ENCODE measurements at regions not wholly inside any gene's neighbourhood (a gene's known extent, or its start where the extent isn't known, plus 50 kb on each side); places are given as distances from the start of the nearest gene placed in this dataset.

DNA sequence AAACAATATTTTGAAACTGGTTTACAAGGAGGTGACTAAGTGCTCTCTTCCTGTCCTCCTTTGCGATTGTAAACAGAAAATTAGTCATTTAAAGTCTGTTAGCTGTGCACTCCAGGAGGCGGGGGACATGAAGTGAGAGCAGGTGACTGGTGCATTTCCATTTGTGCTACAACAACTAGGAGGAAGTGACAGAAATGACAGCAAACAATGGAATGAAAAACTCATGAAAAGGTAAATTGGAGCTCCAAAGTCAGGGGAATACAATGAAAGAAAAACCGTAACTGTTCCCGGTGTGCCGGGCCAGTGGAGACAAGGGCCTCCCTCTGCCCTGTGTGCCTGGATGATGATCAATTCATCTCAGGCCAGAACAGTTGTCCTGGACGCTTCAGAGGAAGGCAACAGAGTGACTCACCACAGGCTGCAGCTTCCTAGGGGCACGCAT lies 439.9 kb downstream of the GADD45G start:
- TF ChIP-seq, protein P1, sequence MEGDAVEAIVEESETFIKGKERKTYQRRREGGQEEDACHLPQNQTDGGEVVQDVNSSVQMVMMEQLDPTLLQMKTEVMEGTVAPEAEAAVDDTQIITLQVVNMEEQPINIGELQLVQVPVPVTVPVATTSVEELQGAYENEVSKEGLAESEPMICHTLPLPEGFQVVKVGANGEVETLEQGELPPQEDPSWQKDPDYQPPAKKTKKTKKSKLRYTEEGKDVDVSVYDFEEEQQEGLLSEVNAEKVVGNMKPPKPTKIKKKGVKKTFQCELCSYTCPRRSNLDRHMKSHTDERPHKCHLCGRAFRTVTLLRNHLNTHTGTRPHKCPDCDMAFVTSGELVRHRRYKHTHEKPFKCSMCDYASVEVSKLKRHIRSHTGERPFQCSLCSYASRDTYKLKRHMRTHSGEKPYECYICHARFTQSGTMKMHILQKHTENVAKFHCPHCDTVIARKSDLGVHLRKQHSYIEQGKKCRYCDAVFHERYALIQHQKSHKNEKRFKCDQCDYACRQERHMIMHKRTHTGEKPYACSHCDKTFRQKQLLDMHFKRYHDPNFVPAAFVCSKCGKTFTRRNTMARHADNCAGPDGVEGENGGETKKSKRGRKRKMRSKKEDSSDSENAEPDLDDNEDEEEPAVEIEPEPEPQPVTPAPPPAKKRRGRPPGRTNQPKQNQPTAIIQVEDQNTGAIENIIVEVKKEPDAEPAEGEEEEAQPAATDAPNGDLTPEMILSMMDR (IDR thresholded peaks at IDR 0.05 in 2 of 3, conservative IDR thresholded peaks at IDR 0.05 in 1 of 3; ENCODE audit: borderline replicate concordance in 1 of 3, insufficient read depth in 1 of 3, low read depth in 2 of 3, low read length in 2 of 3) = no peak
- TF ChIP-seq POLR2A (IDR thresholded peaks at IDR 0.05; ENCODE audit: borderline replicate concordance, extremely low read depth, insufficient read depth, insufficient read length) (no peak), POLR2AphosphoS5 (IDR thresholded peaks at IDR 0.05; ENCODE audit: low read depth, low read length) (no peak), RAD21 (IDR thresholded peaks at IDR 0.05; ENCODE audit: low read depth) (no peak)
- TF ChIP-seq, protein P2, sequence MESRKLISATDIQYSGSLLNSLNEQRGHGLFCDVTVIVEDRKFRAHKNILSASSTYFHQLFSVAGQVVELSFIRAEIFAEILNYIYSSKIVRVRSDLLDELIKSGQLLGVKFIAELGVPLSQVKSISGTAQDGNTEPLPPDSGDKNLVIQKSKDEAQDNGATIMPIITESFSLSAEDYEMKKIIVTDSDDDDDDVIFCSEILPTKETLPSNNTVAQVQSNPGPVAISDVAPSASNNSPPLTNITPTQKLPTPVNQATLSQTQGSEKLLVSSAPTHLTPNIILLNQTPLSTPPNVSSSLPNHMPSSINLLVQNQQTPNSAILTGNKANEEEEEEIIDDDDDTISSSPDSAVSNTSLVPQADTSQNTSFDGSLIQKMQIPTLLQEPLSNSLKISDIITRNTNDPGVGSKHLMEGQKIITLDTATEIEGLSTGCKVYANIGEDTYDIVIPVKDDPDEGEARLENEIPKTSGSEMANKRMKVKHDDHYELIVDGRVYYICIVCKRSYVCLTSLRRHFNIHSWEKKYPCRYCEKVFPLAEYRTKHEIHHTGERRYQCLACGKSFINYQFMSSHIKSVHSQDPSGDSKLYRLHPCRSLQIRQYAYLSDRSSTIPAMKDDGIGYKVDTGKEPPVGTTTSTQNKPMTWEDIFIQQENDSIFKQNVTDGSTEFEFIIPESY (IDR thresholded peaks at IDR 0.05; ENCODE audit: extremely low read depth, insufficient replicate concordance, low read length) = no peak
- TF ChIP-seq, protein P3, sequence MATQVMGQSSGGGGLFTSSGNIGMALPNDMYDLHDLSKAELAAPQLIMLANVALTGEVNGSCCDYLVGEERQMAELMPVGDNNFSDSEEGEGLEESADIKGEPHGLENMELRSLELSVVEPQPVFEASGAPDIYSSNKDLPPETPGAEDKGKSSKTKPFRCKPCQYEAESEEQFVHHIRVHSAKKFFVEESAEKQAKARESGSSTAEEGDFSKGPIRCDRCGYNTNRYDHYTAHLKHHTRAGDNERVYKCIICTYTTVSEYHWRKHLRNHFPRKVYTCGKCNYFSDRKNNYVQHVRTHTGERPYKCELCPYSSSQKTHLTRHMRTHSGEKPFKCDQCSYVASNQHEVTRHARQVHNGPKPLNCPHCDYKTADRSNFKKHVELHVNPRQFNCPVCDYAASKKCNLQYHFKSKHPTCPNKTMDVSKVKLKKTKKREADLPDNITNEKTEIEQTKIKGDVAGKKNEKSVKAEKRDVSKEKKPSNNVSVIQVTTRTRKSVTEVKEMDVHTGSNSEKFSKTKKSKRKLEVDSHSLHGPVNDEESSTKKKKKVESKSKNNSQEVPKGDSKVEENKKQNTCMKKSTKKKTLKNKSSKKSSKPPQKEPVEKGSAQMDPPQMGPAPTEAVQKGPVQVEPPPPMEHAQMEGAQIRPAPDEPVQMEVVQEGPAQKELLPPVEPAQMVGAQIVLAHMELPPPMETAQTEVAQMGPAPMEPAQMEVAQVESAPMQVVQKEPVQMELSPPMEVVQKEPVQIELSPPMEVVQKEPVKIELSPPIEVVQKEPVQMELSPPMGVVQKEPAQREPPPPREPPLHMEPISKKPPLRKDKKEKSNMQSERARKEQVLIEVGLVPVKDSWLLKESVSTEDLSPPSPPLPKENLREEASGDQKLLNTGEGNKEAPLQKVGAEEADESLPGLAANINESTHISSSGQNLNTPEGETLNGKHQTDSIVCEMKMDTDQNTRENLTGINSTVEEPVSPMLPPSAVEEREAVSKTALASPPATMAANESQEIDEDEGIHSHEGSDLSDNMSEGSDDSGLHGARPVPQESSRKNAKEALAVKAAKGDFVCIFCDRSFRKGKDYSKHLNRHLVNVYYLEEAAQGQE (IDR thresholded peaks at IDR 0.05; ENCODE audit: low read depth) = no peak
